Sigmoid colon (tissue), 4 donors: ENCODE measurements at regions not wholly inside any gene's neighbourhood (a gene's known extent, or its start where the extent isn't known, plus 50 kb on each side); places are given as distances from the start of the nearest gene placed in this dataset.

ENCODE experiments used
- CTCF ChIP-seq, 4 experiments: fragments of 450-650 bp in 3 of 4; fragments of 200-600 bp in 1 of 4; IDR thresholded peaks; one replicate each; pipeline ENCODE4 v1.5.1; 2016 to 2019; ENCODE audit warnings: antibody characterized with exemption in 4 of 4, mild to moderate bottlenecking in 3 of 4, moderate library complexity in 2 of 4
- POLR2A ChIP-seq, 2 donors: fragments of 450-650 bp; IDR thresholded peaks; one replicate each; pipeline ENCODE4 v1.6.1; 2016; ENCODE audit warnings: antibody characterized with exemption in 2 of 2, mild to moderate bottlenecking in 2 of 2, moderate library complexity in 2 of 2
- POLR2AphosphoS5 ChIP-seq, 4 donors: sonication (generic); formaldehyde crosslinking; IDR thresholded peaks; one replicate each; pipeline ENCODE4 v1.6.1; 2017; ENCODE audit warnings: antibody characterized with exemption in 4 of 4

GRCh38 chr4:22187203-22187820 is 238.7 kb upstream of the KCNIP4 start:
- TF ChIP-seq CTCF (IDR thresholded peaks at IDR 0.05) (no peak), POLR2A (IDR thresholded peaks at IDR 0.05) (no peak), POLR2AphosphoS5 (IDR thresholded peaks at IDR 0.05) (no peak)
